ENCODE measurements at regions not wholly inside any gene's neighbourhood (a gene's known extent, or its start where the extent isn't known, plus 50 kb on each side); places are given as distances from the start of the nearest gene placed in this dataset.

- DNase-seq (ENCODE audit: extremely low read depth, low read depth) = no peak
These were observed 125.6 kb upstream of the PRNP start for GRCh38 chr20:4560667-4561066.

- DNase-seq (ENCODE audit: extremely low read depth, low read depth) = no peak
These were observed 126.3 kb upstream of the PRNP start for GRCh38 chr20:4559906-4560305.

GRCh38 chr20:4559106-4559505 lies 127.2 kb upstream of the PRNP start:
- no peak for DNase-seq (ENCODE audit: extremely low read depth, low read depth)

GRCh38 chr20:4556781-4557180 lies 129.5 kb upstream of the PRNP start:
- no peak for DNase-seq (ENCODE audit: extremely low read depth, low read depth)

- peak; percentile 52 for DNase-seq (ENCODE audit: extremely low read depth, low read depth)
These were observed 130.9 kb upstream of the PRNP start for GRCh38 chr20:4555188-4555890.

- DNase-seq (ENCODE audit: extremely low read depth, low read depth) = no peak
These were observed 131.9 kb upstream of the PRNP start for GRCh38 chr20:4554346-4554745.

- no peak for DNase-seq (ENCODE audit: extremely low read depth, low read depth)
These were observed 134.1 kb upstream of the PRNP start for GRCh38 chr20:4552075-4552640.

GRCh38 chr20:4550740-4551139 lies 135.5 kb upstream of the PRNP start:
- DNase-seq (ENCODE audit: extremely low read depth, low read depth) = peak; percentile 26

- no peak for DNase-seq (ENCODE audit: extremely low read depth, low read depth)
These were observed 136.5 kb upstream of the PRNP start for GRCh38 chr20:4549711-4550259.

GRCh38 chr20:4548552-4548951 lies 137.7 kb upstream of the PRNP start:
- no peak for DNase-seq (ENCODE audit: extremely low read depth, low read depth)

GRCh38 chr20:4546786-4547185 lies 139.5 kb upstream of the PRNP start:
- peak; percentile 27 for DNase-seq (ENCODE audit: extremely low read depth, low read depth)

- DNase-seq (ENCODE audit: extremely low read depth, low read depth) = no peak
These were observed 139.9 kb upstream of the PRNP start for GRCh38 chr20:4546342-4546741.

- no peak for DNase-seq (ENCODE audit: extremely low read depth, low read depth)
These were observed 140.7 kb upstream of the PRNP start for GRCh38 chr20:4545526-4545925.

- DNase-seq (ENCODE audit: extremely low read depth, low read depth) = no peak
These were observed 141.5 kb upstream of the PRNP start for GRCh38 chr20:4544765-4545164.

- DNase-seq (ENCODE audit: extremely low read depth, low read depth) = no peak
These were observed 144.0 kb upstream of the PRNP start for GRCh38 chr20:4542270-4542669.

- DNase-seq (ENCODE audit: extremely low read depth, low read depth) = no peak
These were observed 151.9 kb upstream of the PRNP start for GRCh38 chr20:4534315-4534714.

GRCh38 chr20:4533368-4534133 lies 152.7 kb upstream of the PRNP start:
- DNase-seq (ENCODE audit: extremely low read depth, low read depth) = no peak

- DNase-seq (ENCODE audit: extremely low read depth, low read depth) = no peak
These were observed 153.5 kb upstream of the PRNP start for GRCh38 chr20:4532772-4533171.

GRCh38 chr20:4524792-4525191 lies 161.5 kb upstream of the PRNP start:
- DNase-seq (ENCODE audit: extremely low read depth, low read depth) = no peak

GRCh38 chr20:4524307-4524706 lies 161.9 kb upstream of the PRNP start:
- DNase-seq (ENCODE audit: extremely low read depth, low read depth) = no peak

GRCh38 chr20:4522310-4522709 lies 163.9 kb upstream of the PRNP start:
- DNase-seq (ENCODE audit: extremely low read depth, low read depth) = no peak

Measured in NCI-H460 (cell line).